ENCODE measurements at regions not wholly inside any gene's neighbourhood (a gene's known extent, or its start where the extent isn't known, plus 50 kb on each side); places are given as distances from the start of the nearest gene placed in this dataset.

- TF ChIP-seq EZH2 (IDR thresholded peaks at IDR 0.05; ENCODE audit: borderline replicate concordance) (no peak), CTCF (IDR thresholded peaks at IDR 0.05; ENCODE audit: poor library complexity) (no peak)
- H4K20me1 ChIP-seq (ENCODE audit: insufficient read depth, poor library complexity, severe bottlenecking) = no peaks in the 10 kb centered on the region
- 83% methylated on average over 5 of the region's 5 CpGs for WGBS (ENCODE audit: low lambda C conversion rate, missing lambda C conversion rate)
Measured at GRCh38 chr3:94787066-94787465, 724.2 kb downstream of the NSUN3 start.

GRCh38 chr3:94787734-94788270, 724.9 kb downstream of the NSUN3 start:
- Histone ChIP-seq H3K79me2 (no peaks in the 10 kb centered on the region), H2AFZ (no peak overlapping the region), H3K4me1 (ENCODE audit: insufficient read depth) (no peaks in the 10 kb centered on the region), H3K36me3 (replicated peaks; ENCODE audit: insufficient read depth, low read depth) (no peaks in the 10 kb centered on the region), H3K27ac (no peak overlapping the region), H3K4me3 (no peak overlapping the region), H3K9me2 (replicated peaks; ENCODE audit: insufficient read depth) (no peaks in the 10 kb centered on the region), H4K20me1 (ENCODE audit: insufficient read depth, poor library complexity, severe bottlenecking) (no peaks in the 10 kb centered on the region), H3K4me2 (no peak overlapping the region), H3K27me3 (no peaks in the 10 kb centered on the region), H3K9me3 (ENCODE audit: low read depth) (no peaks in the 10 kb centered on the region)
- TF ChIP-seq EZH2 (IDR thresholded peaks at IDR 0.05; ENCODE audit: borderline replicate concordance) = no peak
- TF ChIP-seq CTCF (IDR thresholded peaks at IDR 0.05; ENCODE audit: poor library complexity) = no peak
- 38% methylated on average over 1 of the region's 1 CpG for WGBS (ENCODE audit: low lambda C conversion rate, missing lambda C conversion rate)
- no peak for DNase-seq (ENCODE audit: low spot score)

More at GRCh38 chr3:94787066-94787465, 724.2 kb downstream of the NSUN3 start:
- H3K27me3 ChIP-seq = no peaks in the 10 kb centered on the region
- no peaks in the 10 kb centered on the region for H3K36me3 ChIP-seq (replicated peaks; ENCODE audit: insufficient read depth, low read depth)
- no peak overlapping the region for H3K4me3 ChIP-seq
- H3K27ac ChIP-seq = no peak overlapping the region
- H3K79me2 ChIP-seq = no peaks in the 10 kb centered on the region
- no peak for DNase-seq (ENCODE audit: low spot score)
- no peak overlapping the region for H3K4me2 ChIP-seq
- H3K9me3 ChIP-seq (ENCODE audit: low read depth) = no peaks in the 10 kb centered on the region
- no peaks in the 10 kb centered on the region for H3K4me1 ChIP-seq (ENCODE audit: insufficient read depth)
- no peaks in the 10 kb centered on the region for H3K9me2 ChIP-seq (replicated peaks; ENCODE audit: insufficient read depth)
- H2AFZ ChIP-seq = no peak overlapping the region

- H3K4me1 ChIP-seq (ENCODE audit: insufficient read depth) = no peaks in the 10 kb centered on the region
- H3K27ac ChIP-seq = no peak overlapping the region
- no peak for DNase-seq (ENCODE audit: low spot score)
- H4K20me1 ChIP-seq (ENCODE audit: insufficient read depth, poor library complexity, severe bottlenecking) = no peaks in the 10 kb centered on the region
- H2AFZ ChIP-seq = no peak overlapping the region
- no peaks in the 10 kb centered on the region for H3K27me3 ChIP-seq
- TF ChIP-seq EZH2phosphoT487 (IDR thresholded peaks at IDR 0.05; ENCODE audit: low read depth, severe bottlenecking, unreplicated experiment) (no peak), CTCF (IDR thresholded peaks at IDR 0.05; ENCODE audit: poor library complexity) (no peak), EZH2 (IDR thresholded peaks at IDR 0.05; ENCODE audit: borderline replicate concordance) (no peak)
- no peak overlapping the region for H3K4me2 ChIP-seq
- H3K4me3 ChIP-seq = no peak overlapping the region
- H3K9me3 ChIP-seq (ENCODE audit: low read depth) = no peaks in the 10 kb centered on the region
- H3K36me3 ChIP-seq (replicated peaks; ENCODE audit: insufficient read depth, low read depth) = no peaks in the 10 kb centered on the region
- H3K79me2 ChIP-seq = no peaks in the 10 kb centered on the region
- no peaks in the 10 kb centered on the region for H3K9me2 ChIP-seq (replicated peaks; ENCODE audit: insufficient read depth)
Measured at GRCh38 chr3:94794563-94794962, 731.7 kb downstream of the NSUN3 start.
